ENCODE measurements at regions not wholly inside any gene's neighbourhood (a gene's known extent, or its start where the extent isn't known, plus 50 kb on each side); places are given as distances from the start of the nearest gene placed in this dataset.

DNA sequence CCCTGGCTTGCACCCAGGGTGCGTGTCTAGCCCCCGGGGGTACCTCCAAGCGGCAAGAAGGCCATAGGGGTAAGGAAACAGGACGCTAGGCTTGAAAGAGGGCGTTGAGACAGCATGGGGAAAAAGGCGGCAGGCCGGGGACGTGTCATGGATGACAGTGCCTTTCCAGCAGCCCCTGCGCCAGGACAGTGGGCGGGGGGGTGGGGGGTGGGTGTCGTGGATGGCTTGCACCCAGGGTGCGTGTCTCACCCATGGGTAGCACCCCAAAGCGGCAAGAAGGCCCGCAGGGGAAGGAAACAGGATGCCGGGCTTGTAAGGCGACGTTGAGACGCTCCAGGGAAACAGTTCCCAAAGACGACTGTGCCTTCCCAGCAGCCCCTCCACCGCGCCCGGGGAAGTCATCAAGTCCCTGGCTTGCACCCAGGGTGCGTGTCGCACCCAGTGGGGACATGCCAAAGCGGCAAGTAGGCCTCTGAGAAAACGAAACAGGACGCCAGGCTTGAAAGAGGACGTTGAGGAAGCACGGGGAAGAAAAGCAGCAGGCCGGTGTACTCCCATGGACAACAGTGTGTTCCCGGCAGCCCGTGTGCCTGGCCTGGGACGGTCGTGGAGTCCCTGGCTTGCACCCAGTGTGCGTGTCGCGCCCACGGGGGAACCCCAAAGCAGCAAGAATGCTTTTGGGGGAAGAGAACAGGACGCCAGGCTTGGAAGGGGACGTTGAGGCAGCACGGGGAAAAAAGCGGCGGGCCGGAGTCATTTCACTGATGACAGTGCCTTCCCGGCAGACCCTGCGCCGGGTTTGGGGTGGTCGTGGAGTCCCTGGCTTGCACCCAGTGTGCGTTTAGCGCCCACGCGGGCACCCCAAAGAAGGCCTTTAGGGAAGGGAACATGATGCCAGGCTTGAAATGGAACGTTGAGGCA, 163.5 kb upstream of the ALG10B start:
- Histone ChIP-seq H2AFZ (ENCODE audit: insufficient read depth, low read length, poor library complexity) (no peak overlapping the region), H3K9me3 (ENCODE audit: insufficient read depth, low read depth, low read length) (peaks cover 89% of the 10 kb centered on the region)

DNA sequence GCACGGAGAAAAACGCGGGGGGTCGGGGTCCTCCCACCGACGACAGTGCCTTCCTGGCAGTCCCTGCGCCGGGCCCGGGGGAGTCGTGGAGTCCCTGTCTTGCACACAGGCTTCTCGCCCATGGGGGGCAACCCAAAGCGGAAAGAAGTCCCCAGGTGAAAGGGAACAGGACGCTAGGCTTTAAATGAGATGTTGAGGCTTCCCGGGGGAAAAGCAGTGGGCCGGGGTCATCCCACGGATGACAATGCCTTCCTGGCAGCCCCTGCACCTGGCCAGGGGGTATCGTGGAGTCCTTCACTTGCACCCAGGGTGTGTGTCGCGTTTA, 162.9 kb upstream of the ALG10B start:
- Histone ChIP-seq H3K36me3 (ENCODE audit: control insufficient read depth in 1 of 2, insufficient read depth in 2 of 2, low read length in 2 of 2) (no peaks in the 10 kb centered on the region), H3K27me3 (ENCODE audit: insufficient read depth, low read length) (no peaks in the 10 kb centered on the region), H3K9me3 (ENCODE audit: insufficient read depth, low read depth, low read length) (peaks cover 93% of the 10 kb centered on the region), H4K91ac (ENCODE audit: low read depth, low read length) (no peak overlapping the region), H3K79me1 (ENCODE audit: low read length) (no peaks in the 10 kb centered on the region), H3K14ac (ENCODE audit: low read length) (no peak overlapping the region), H2AFZ (ENCODE audit: insufficient read depth, low read length, poor library complexity) (no peak overlapping the region), H2AK5ac (ENCODE audit: low read length) (no peak overlapping the region), H3K27ac (ENCODE audit: low read depth, low read length) (no peak overlapping the region), H3K4me3 (ENCODE audit: low read depth, low read length) (no peak overlapping the region), H4K8ac (ENCODE audit: low read depth, low read length) (no peak overlapping the region), H2BK5ac (ENCODE audit: low read depth, low read length, poor library complexity) (no peak overlapping the region), H2BK120ac (ENCODE audit: insufficient read depth, low read length, poor library complexity) (no peak overlapping the region), H2BK12ac (ENCODE audit: low read length) (no peak overlapping the region), H4K12ac (ENCODE audit: low read depth, low read length) (no peak overlapping the region), H3K23ac (ENCODE audit: low read length) (no peak overlapping the region), H3K9ac (ENCODE audit: low read length) (no peak overlapping the region), H3K4ac (ENCODE audit: low read depth, low read length) (no peak overlapping the region), H3K79me2 (ENCODE audit: control insufficient read depth, insufficient read depth, low read length, poor library complexity) (no peaks in the 10 kb centered on the region), H3K4me2 (ENCODE audit: low read length) (no peak overlapping the region), H3K4me1 (ENCODE audit: control insufficient read depth in 1 of 2, insufficient read depth in 2 of 2, low read length in 2 of 2) (no peaks in the 10 kb centered on the region), H3K18ac (ENCODE audit: low read length) (no peak overlapping the region)
- WGBS (ENCODE audit: extremely low coverage, insufficient coverage, insufficient read length), result no CpG with 5 or more reads among the region's 19 CpGs
- DNase-seq, result no peak

More for the DNA sequence above, 163.5 kb upstream of the ALG10B start:
- no peak overlapping the region for H2BK5ac ChIP-seq (ENCODE audit: low read depth, low read length, poor library complexity)
- no peak overlapping the region for H3K4me3 ChIP-seq (ENCODE audit: low read depth, low read length)
- H2BK120ac ChIP-seq (ENCODE audit: insufficient read depth, low read length, poor library complexity), result no peak overlapping the region
- H3K36me3 ChIP-seq (ENCODE audit: control insufficient read depth in 1 of 2, insufficient read depth in 2 of 2, low read length in 2 of 2), result no peaks in the 10 kb centered on the region
- H3K79me1 ChIP-seq (ENCODE audit: low read length), result no peaks in the 10 kb centered on the region
- H3K4me2 ChIP-seq (ENCODE audit: low read length), result no peak overlapping the region
- no peak overlapping the region for H3K27ac ChIP-seq (ENCODE audit: low read depth, low read length)
- no peak overlapping the region for H4K12ac ChIP-seq (ENCODE audit: low read depth, low read length)
- H3K14ac ChIP-seq (ENCODE audit: low read length), result no peak overlapping the region
- H4K91ac ChIP-seq (ENCODE audit: low read depth, low read length), result no peak overlapping the region
- no peak overlapping the region for H3K18ac ChIP-seq (ENCODE audit: low read length)
- H2BK12ac ChIP-seq (ENCODE audit: low read length), result no peak overlapping the region
- H2AK5ac ChIP-seq (ENCODE audit: low read length), result no peak overlapping the region
- no peak overlapping the region for H3K9ac ChIP-seq (ENCODE audit: low read length)
- H3K27me3 ChIP-seq (ENCODE audit: insufficient read depth, low read length), result no peaks in the 10 kb centered on the region
- no CpG with 5 or more reads among the region's 53 CpGs for WGBS (ENCODE audit: extremely low coverage, insufficient coverage, insufficient read length)
- no peak for DNase-seq
- no peaks in the 10 kb centered on the region for H3K79me2 ChIP-seq (ENCODE audit: control insufficient read depth, insufficient read depth, low read length, poor library complexity)
- H3K4ac ChIP-seq (ENCODE audit: low read depth, low read length), result no peak overlapping the region
- no peaks in the 10 kb centered on the region for H3K4me1 ChIP-seq (ENCODE audit: control insufficient read depth in 1 of 2, insufficient read depth in 2 of 2, low read length in 2 of 2)
- H3K23ac ChIP-seq (ENCODE audit: low read length), result no peak overlapping the region
- H4K8ac ChIP-seq (ENCODE audit: low read depth, low read length), result no peak overlapping the region

DNA sequence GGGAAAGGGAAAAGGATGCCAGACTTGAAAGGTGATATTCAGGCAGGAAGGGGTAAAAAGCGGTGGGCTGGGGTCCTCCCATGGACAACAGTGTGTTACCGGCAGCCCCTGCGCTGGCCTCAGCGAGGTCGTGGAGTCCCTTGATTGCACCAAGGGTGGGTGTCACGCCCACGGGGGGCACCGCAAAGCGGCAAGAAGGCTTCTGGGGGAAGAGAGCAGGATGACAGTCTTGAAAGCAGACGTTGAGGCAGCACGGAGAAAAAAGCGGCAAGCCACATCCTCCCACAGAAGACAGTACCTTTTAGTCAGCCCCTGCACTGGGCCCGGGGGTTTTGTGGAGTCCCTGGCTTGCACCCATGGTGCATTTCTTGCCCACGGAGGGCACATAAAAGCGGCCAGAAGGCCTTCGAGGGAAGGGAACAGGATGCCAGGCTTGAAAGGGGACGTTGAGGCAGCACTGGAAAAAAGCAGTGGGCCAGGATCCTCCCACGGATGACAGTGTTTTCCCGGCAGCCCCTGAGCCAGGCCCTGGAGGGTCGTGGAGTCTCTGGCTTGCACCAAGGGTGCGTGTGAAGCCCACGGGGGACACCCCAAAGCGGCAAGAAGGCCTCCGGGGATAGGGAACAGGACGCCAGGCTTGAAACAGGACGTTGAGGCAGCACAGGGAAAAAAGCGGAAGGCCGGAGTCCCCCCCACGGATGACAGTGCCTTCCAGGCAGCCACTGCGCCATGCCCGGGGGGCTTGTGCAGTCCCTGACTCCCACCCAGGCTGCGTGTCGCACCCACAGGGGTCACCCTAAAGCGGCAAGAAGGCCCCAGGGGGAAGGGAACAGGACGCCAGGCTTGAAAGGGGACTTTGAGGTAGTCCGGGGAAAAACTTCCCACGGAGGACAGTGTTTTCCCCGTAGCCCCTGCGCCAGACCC, 162.2 kb upstream of the ALG10B start:
- no peaks in the 10 kb centered on the region for H3K4me1 ChIP-seq (ENCODE audit: control insufficient read depth in 1 of 2, insufficient read depth in 2 of 2, low read length in 2 of 2)
- no peak for DNase-seq
- no peak overlapping the region for H3K23ac ChIP-seq (ENCODE audit: low read length)
- WGBS (ENCODE audit: extremely low coverage, insufficient coverage, insufficient read length), result no CpG with 5 or more reads among the region's 39 CpGs
- H3K79me1 ChIP-seq (ENCODE audit: low read length), result no peaks in the 10 kb centered on the region
- no peak overlapping the region for H3K4me2 ChIP-seq (ENCODE audit: low read length)
- H2BK12ac ChIP-seq (ENCODE audit: low read length), result no peak overlapping the region
- no peak overlapping the region for H4K91ac ChIP-seq (ENCODE audit: low read depth, low read length)
- H3K9me3 ChIP-seq (ENCODE audit: insufficient read depth, low read depth, low read length), result peaks cover 97% of the 10 kb centered on the region
- H3K36me3 ChIP-seq (ENCODE audit: control insufficient read depth in 1 of 2, insufficient read depth in 2 of 2, low read length in 2 of 2), result no peaks in the 10 kb centered on the region
- H3K27me3 ChIP-seq (ENCODE audit: insufficient read depth, low read length), result no peaks in the 10 kb centered on the region
- no peak overlapping the region for H2AK5ac ChIP-seq (ENCODE audit: low read length)
- no peak overlapping the region for H4K12ac ChIP-seq (ENCODE audit: low read depth, low read length)
- no peak overlapping the region for H4K8ac ChIP-seq (ENCODE audit: low read depth, low read length)
- no peak overlapping the region for H3K4me3 ChIP-seq (ENCODE audit: low read depth, low read length)
- H2AFZ ChIP-seq (ENCODE audit: insufficient read depth, low read length, poor library complexity), result no peak overlapping the region
- no peak overlapping the region for H3K9ac ChIP-seq (ENCODE audit: low read length)
- H3K27ac ChIP-seq (ENCODE audit: low read depth, low read length), result no peak overlapping the region
- no peak overlapping the region for H2BK120ac ChIP-seq (ENCODE audit: insufficient read depth, low read length, poor library complexity)
- H2BK5ac ChIP-seq (ENCODE audit: low read depth, low read length, poor library complexity), result no peak overlapping the region
- H3K14ac ChIP-seq (ENCODE audit: low read length), result no peak overlapping the region
- no peak overlapping the region for H3K18ac ChIP-seq (ENCODE audit: low read length)
- H3K4ac ChIP-seq (ENCODE audit: low read depth, low read length), result no peak overlapping the region
- no peaks in the 10 kb centered on the region for H3K79me2 ChIP-seq (ENCODE audit: control insufficient read depth, insufficient read depth, low read length, poor library complexity)

DNA sequence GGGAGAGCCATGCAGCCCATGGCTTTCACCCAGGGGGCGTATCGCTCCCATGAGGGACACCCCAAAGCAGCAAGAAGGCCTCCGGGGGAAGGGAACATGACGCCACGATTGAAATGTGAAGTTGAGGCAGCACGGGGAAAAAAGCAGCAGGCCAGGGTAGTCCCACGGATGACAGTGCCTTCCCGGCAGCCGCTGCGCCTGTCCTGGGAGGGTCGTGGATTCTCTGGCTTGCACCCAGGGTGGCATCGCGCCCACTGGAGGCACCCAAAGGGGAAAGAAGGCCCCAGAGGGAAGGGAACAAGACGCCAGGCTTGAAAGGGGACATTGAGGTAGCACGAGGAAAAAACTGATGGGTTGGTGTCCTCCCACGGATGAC, 161.6 kb upstream of the ALG10B start:
- no CpG with 5 or more reads among the region's 16 CpGs for WGBS (ENCODE audit: extremely low coverage, insufficient coverage, insufficient read length)

More for the DNA sequence above, 161.6 kb upstream of the ALG10B start:
- no peak overlapping the region for H4K8ac ChIP-seq (ENCODE audit: low read depth, low read length)
- H3K79me1 ChIP-seq (ENCODE audit: low read length), result no peaks in the 10 kb centered on the region
- H3K79me2 ChIP-seq (ENCODE audit: control insufficient read depth, insufficient read depth, low read length, poor library complexity), result no peaks in the 10 kb centered on the region
- no peak overlapping the region for H2BK12ac ChIP-seq (ENCODE audit: low read length)
- no peak overlapping the region for H3K4me2 ChIP-seq (ENCODE audit: low read length)
- no peak overlapping the region for H2BK120ac ChIP-seq (ENCODE audit: insufficient read depth, low read length, poor library complexity)
- H3K4ac ChIP-seq (ENCODE audit: low read depth, low read length), result no peak overlapping the region
- no peak overlapping the region for H3K27ac ChIP-seq (ENCODE audit: low read depth, low read length)
- no peak overlapping the region for H3K4me3 ChIP-seq (ENCODE audit: low read depth, low read length)
- no peak overlapping the region for H2BK5ac ChIP-seq (ENCODE audit: low read depth, low read length, poor library complexity)
- H3K9me3 ChIP-seq (ENCODE audit: insufficient read depth, low read depth, low read length), result peaks cover 97% of the 10 kb centered on the region
- no peak overlapping the region for H3K14ac ChIP-seq (ENCODE audit: low read length)
- no peak overlapping the region for H4K91ac ChIP-seq (ENCODE audit: low read depth, low read length)
- no peaks in the 10 kb centered on the region for H3K36me3 ChIP-seq (ENCODE audit: control insufficient read depth in 1 of 2, insufficient read depth in 2 of 2, low read length in 2 of 2)
- H3K9ac ChIP-seq (ENCODE audit: low read length), result no peak overlapping the region
- no peak for DNase-seq
- no peak overlapping the region for H2AK5ac ChIP-seq (ENCODE audit: low read length)
- no peak overlapping the region for H2AFZ ChIP-seq (ENCODE audit: insufficient read depth, low read length, poor library complexity)
- no peaks in the 10 kb centered on the region for H3K4me1 ChIP-seq (ENCODE audit: control insufficient read depth in 1 of 2, insufficient read depth in 2 of 2, low read length in 2 of 2)
- no peak overlapping the region for H4K12ac ChIP-seq (ENCODE audit: low read depth, low read length)
- no peak overlapping the region for H3K23ac ChIP-seq (ENCODE audit: low read length)
- H3K18ac ChIP-seq (ENCODE audit: low read length), result no peak overlapping the region
- H3K27me3 ChIP-seq (ENCODE audit: insufficient read depth, low read length), result no peaks in the 10 kb centered on the region

Measured in trophoblast cell (in vitro differentiated cells and primary cell).